ENCODE measurements at regions not wholly inside any gene's neighbourhood (a gene's known extent, or its start where the extent isn't known, plus 50 kb on each side); places are given as distances from the start of the nearest gene placed in this dataset.

GRCh38 chr9:23497137-23497504, 328.9 kb downstream of the ELAVL2 start:
- ChIA-PET CTCF (no interaction called here), POLR2A (ENCODE audit: low non-redundant PET) (no interaction called here)
- DNase-seq (ENCODE audit: low spot score) = no peak
- H3K27ac ChIP-seq = no peak overlapping the region
- no peak for TF ChIP-seq CTCF (conservative IDR thresholded peaks at IDR 0.05; ENCODE audit: low read depth)

- no peak for DNase-seq (ENCODE audit: low spot score)
- CTCF ChIA-PET = interaction anchor here (0.6 to 1.2 kb wide), 2 partner anchors 16 to 380 kb away, joined by 3 read pairs; no protein-coding TSS in a partner anchor
- TF ChIP-seq CTCF (conservative IDR thresholded peaks at IDR 0.05; ENCODE audit: low read depth) = no peak
- POLR2A ChIA-PET (ENCODE audit: low non-redundant PET) = no interaction called here
- H3K27ac ChIP-seq = no peak overlapping the region
Observed at GRCh38 chr9:23502004-23502403, 324.0 kb downstream of the ELAVL2 start.

- CTCF ChIA-PET = no interaction called here
- POLR2A ChIA-PET (ENCODE audit: low non-redundant PET) = no interaction called here
- DNase-seq (ENCODE audit: low spot score) = no peak
- TF ChIP-seq CTCF (conservative IDR thresholded peaks at IDR 0.05; ENCODE audit: low read depth) = no peak
- H3K27ac ChIP-seq = no peak overlapping the region
Observed at GRCh38 chr9:23522952-23523351, 303.1 kb downstream of the ELAVL2 start.

GRCh38 chr9:23524607-23525155, 301.4 kb downstream of the ELAVL2 start:
- TF ChIP-seq CTCF (conservative IDR thresholded peaks at IDR 0.05; ENCODE audit: low read depth) = no peak
- no peak for DNase-seq (ENCODE audit: low spot score)
- ChIA-PET CTCF (no interaction called here), POLR2A (ENCODE audit: low non-redundant PET) (no interaction called here)
- H3K27ac ChIP-seq = no peak overlapping the region

GRCh38 chr9:23526806-23527205, 299.2 kb downstream of the ELAVL2 start:
- ChIA-PET CTCF (no interaction called here), POLR2A (ENCODE audit: low non-redundant PET) (no interaction called here)
- TF ChIP-seq CTCF (conservative IDR thresholded peaks at IDR 0.05; ENCODE audit: low read depth) = no peak
- DNase-seq (ENCODE audit: low spot score) = peak; percentile 15
- H3K27ac ChIP-seq = no peak overlapping the region

GRCh38 chr9:23532282-23532681, 293.8 kb downstream of the ELAVL2 start:
- TF ChIP-seq CTCF (conservative IDR thresholded peaks at IDR 0.05; ENCODE audit: low read depth) = no peak
- CTCF ChIA-PET = interaction anchor here (0.6 kb wide), 1 partner anchor 201 kb away, joined by 3 read pairs; no protein-coding TSS in a partner anchor
- no peak overlapping the region for H3K27ac ChIP-seq
- POLR2A ChIA-PET (ENCODE audit: low non-redundant PET) = no interaction called here
- no peak for DNase-seq (ENCODE audit: low spot score)
